ENCODE measurements at regions not wholly inside any gene's neighbourhood (a gene's known extent, or its start where the extent isn't known, plus 50 kb on each side); places are given as distances from the start of the nearest gene placed in this dataset.

GRCh38 chr3:164371681-164372080, 706.6 kb downstream of the SI start:
- no peak overlapping the region for H3K27ac ChIP-seq (ENCODE audit: insufficient read length, low read depth, low read length)
- H3K23me2 ChIP-seq (ENCODE audit: insufficient read length, low read depth, low read length, poor library complexity, severe bottlenecking) = no peaks in the 10 kb centered on the region
- Mint-ChIP-seq H3K27me3 (ENCODE audit: low read depth) (no peaks in the 10 kb centered on the region), H3K4me3 (no peak overlapping the region), H3K36me3 (ENCODE audit: insufficient read depth in 1 of 3, low read depth in 3 of 3) (no peaks in the 10 kb centered on the region), H3K4me1 (no peaks in the 10 kb centered on the region), H3K9me3 (no peaks in the 10 kb centered on the region), H3K27ac (no peak overlapping the region)
- no peak overlapping the region for H4K91ac ChIP-seq (ENCODE audit: insufficient read length, low read depth, low read length)
- H2AK5ac ChIP-seq (ENCODE audit: insufficient read length, low read length) = no peak overlapping the region
- no peaks in the 10 kb centered on the region for H3K4me1 ChIP-seq (ENCODE audit: insufficient read depth, low read length)
- H4K5ac ChIP-seq (ENCODE audit: insufficient read length, low read depth, low read length) = no peak overlapping the region
- no CpG with 5 or more reads among the region's 2 CpGs for WGBS (ENCODE audit: extremely low coverage, insufficient read length, low lambda C conversion rate)
- no peak overlapping the region for H2BK120ac ChIP-seq (ENCODE audit: low read depth, low read length, poor library complexity, severe bottlenecking)
- no peak for DNase-seq
- no peak overlapping the region for H3K4me2 ChIP-seq (ENCODE audit: insufficient read depth, insufficient read length, low read length)
- H4K8ac ChIP-seq (replicated peaks; ENCODE audit: insufficient read length, low read depth, low read length) = no peak overlapping the region
- no peak overlapping the region for H3K18ac ChIP-seq (ENCODE audit: insufficient read length, low read depth, low read length)
- H2BK15ac ChIP-seq (ENCODE audit: low read depth, low read length) = no peak overlapping the region
- no peak overlapping the region for H3K14ac ChIP-seq (ENCODE audit: insufficient read depth, low read length)
- no peak overlapping the region for H3K9ac ChIP-seq (ENCODE audit: extremely low read depth, insufficient read length, low read length)
- no peaks in the 10 kb centered on the region for H3K9me3 ChIP-seq (ENCODE audit: control insufficient read depth, low read depth, low read length)
- H3T11ph ChIP-seq (ENCODE audit: low read length) = no peak overlapping the region
- H3K56ac ChIP-seq (ENCODE audit: insufficient read length, low read depth, low read length) = no peak overlapping the region
- H2AFZ ChIP-seq (ENCODE audit: low read length) = no peak overlapping the region
- H2BK5ac ChIP-seq (ENCODE audit: insufficient read length, low read length) = no peak overlapping the region
- H3K79me1 ChIP-seq (ENCODE audit: insufficient read depth, low read depth, low read length, poor library complexity, severe bottlenecking) = no peaks in the 10 kb centered on the region
- H2BK12ac ChIP-seq (ENCODE audit: insufficient read length, low read depth, low read length) = no peak overlapping the region
- no peaks in the 10 kb centered on the region for H3K27me3 ChIP-seq (ENCODE audit: insufficient read depth, low read length)
- no peak overlapping the region for H3K4ac ChIP-seq (ENCODE audit: low read depth, low read length)
- H4K20me1 ChIP-seq (ENCODE audit: control insufficient read depth, insufficient read depth, insufficient read length) = no peaks in the 10 kb centered on the region
- TF ChIP-seq, protein P1, sequence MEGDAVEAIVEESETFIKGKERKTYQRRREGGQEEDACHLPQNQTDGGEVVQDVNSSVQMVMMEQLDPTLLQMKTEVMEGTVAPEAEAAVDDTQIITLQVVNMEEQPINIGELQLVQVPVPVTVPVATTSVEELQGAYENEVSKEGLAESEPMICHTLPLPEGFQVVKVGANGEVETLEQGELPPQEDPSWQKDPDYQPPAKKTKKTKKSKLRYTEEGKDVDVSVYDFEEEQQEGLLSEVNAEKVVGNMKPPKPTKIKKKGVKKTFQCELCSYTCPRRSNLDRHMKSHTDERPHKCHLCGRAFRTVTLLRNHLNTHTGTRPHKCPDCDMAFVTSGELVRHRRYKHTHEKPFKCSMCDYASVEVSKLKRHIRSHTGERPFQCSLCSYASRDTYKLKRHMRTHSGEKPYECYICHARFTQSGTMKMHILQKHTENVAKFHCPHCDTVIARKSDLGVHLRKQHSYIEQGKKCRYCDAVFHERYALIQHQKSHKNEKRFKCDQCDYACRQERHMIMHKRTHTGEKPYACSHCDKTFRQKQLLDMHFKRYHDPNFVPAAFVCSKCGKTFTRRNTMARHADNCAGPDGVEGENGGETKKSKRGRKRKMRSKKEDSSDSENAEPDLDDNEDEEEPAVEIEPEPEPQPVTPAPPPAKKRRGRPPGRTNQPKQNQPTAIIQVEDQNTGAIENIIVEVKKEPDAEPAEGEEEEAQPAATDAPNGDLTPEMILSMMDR (conservative IDR thresholded peaks at IDR 0.05) = no peak
- H2BK20ac ChIP-seq (ENCODE audit: low read depth, low read length, poor library complexity, severe bottlenecking) = no peak overlapping the region
- H3K79me2 ChIP-seq (ENCODE audit: insufficient read depth, low read length) = no peaks in the 10 kb centered on the region
- H3K23ac ChIP-seq (ENCODE audit: insufficient read length, low read depth, low read length) = no peak overlapping the region
